ENCODE measurements at regions not wholly inside any gene's neighbourhood (a gene's known extent, or its start where the extent isn't known, plus 50 kb on each side); places are given as distances from the start of the nearest gene placed in this dataset.

GRCh38 chr4:95732061-95732460 is 107.8 kb upstream of the PDHA2 start:
- Histone ChIP-seq H3K36me3 (ENCODE audit: control insufficient read depth, insufficient read depth, low read length) (no peaks in the 10 kb centered on the region), H3K27me3 (ENCODE audit: control insufficient read depth, insufficient read depth, low read length) (no peaks in the 10 kb centered on the region), H3K4me3 (ENCODE audit: low read depth, low read length) (no peak overlapping the region)
- TF ChIP-seq CTCF (IDR thresholded peaks at IDR 0.05; ENCODE audit: insufficient read depth, low read depth, low read length) = no peak
- CTCF ChIA-PET = no interaction called here
- DNase-seq (ENCODE audit: low read depth) = no peak
- POLR2A ChIA-PET = no interaction called here

- H3K36me3 ChIP-seq (ENCODE audit: control insufficient read depth, insufficient read depth, low read length) = no peaks in the 10 kb centered on the region
- no peak for DNase-seq (ENCODE audit: low read depth)
- ChIA-PET CTCF (interaction anchor here (1.1 kb wide), 1 partner anchor 10 kb away, joined by 3 read pairs; no protein-coding TSS in a partner anchor), POLR2A (no interaction called here)
- H3K4me3 ChIP-seq (ENCODE audit: low read depth, low read length) = no peak overlapping the region
- H3K27me3 ChIP-seq (ENCODE audit: control insufficient read depth, insufficient read depth, low read length) = no peaks in the 10 kb centered on the region
- TF ChIP-seq CTCF (IDR thresholded peaks at IDR 0.05; ENCODE audit: insufficient read depth, low read depth, low read length) = no peak
These were observed 110.3 kb upstream of the PDHA2 start for GRCh38 chr4:95729596-95729995.

GRCh38 chr4:95728145-95728544 is 111.7 kb upstream of the PDHA2 start:
- ChIA-PET POLR2A (no interaction called here), CTCF (no interaction called here)
- DNase-seq (ENCODE audit: low read depth) = no peak
- Histone ChIP-seq H3K36me3 (ENCODE audit: control insufficient read depth, insufficient read depth, low read length) (no peaks in the 10 kb centered on the region), H3K4me3 (ENCODE audit: low read depth, low read length) (no peak overlapping the region), H3K27me3 (ENCODE audit: control insufficient read depth, insufficient read depth, low read length) (no peaks in the 10 kb centered on the region)
- no peak for TF ChIP-seq CTCF (IDR thresholded peaks at IDR 0.05; ENCODE audit: insufficient read depth, low read depth, low read length)

GRCh38 chr4:95715830-95716229 is 124.1 kb upstream of the PDHA2 start:
- no peak for TF ChIP-seq CTCF (IDR thresholded peaks at IDR 0.05; ENCODE audit: insufficient read depth, low read depth, low read length)
- no peaks in the 10 kb centered on the region for H3K36me3 ChIP-seq (ENCODE audit: control insufficient read depth, insufficient read depth, low read length)
- ChIA-PET POLR2A (no interaction called here), CTCF (no interaction called here)
- H3K27me3 ChIP-seq (ENCODE audit: control insufficient read depth, insufficient read depth, low read length) = no peaks in the 10 kb centered on the region
- DNase-seq (ENCODE audit: low read depth) = no peak
- no peak overlapping the region for H3K4me3 ChIP-seq (ENCODE audit: low read depth, low read length)

GRCh38 chr4:95714571-95714970 is 125.3 kb upstream of the PDHA2 start:
- no peak overlapping the region for H3K4me3 ChIP-seq (ENCODE audit: low read depth, low read length)
- H3K27me3 ChIP-seq (ENCODE audit: control insufficient read depth, insufficient read depth, low read length) = no peaks in the 10 kb centered on the region
- CTCF ChIA-PET = no interaction called here
- no peak for DNase-seq (ENCODE audit: low read depth)
- TF ChIP-seq CTCF (IDR thresholded peaks at IDR 0.05; ENCODE audit: insufficient read depth, low read depth, low read length) = no peak
- POLR2A ChIA-PET = no interaction called here
- no peaks in the 10 kb centered on the region for H3K36me3 ChIP-seq (ENCODE audit: control insufficient read depth, insufficient read depth, low read length)

All from BJ (cell line).